ENCODE measurements at regions not wholly inside any gene's neighbourhood (a gene's known extent, or its start where the extent isn't known, plus 50 kb on each side); places are given as distances from the start of the nearest gene placed in this dataset.
"Not testable (repeated sequence)": the region's sequence is repeated elsewhere in the genome, so short reads cannot be mapped to it uniquely, and the experiment has no call there.

- H3K9me3 Mint-ChIP-seq: peaks cover 27% of the 10 kb centered on the region
- not testable (repeated sequence) for H3K4me1 Mint-ChIP-seq; H3K27ac ChIP-seq (ENCODE audit: low read depth, low read length); H3K4me3 ChIP-seq (ENCODE audit: low read length); H3K36me3 ChIP-seq (ENCODE audit: control insufficient read depth, insufficient read depth, low read length); H3K27me3 Mint-ChIP-seq (ENCODE audit: insufficient read depth); DNase-seq; H3K27ac Mint-ChIP-seq; H3K4me1 ChIP-seq (ENCODE audit: control insufficient read depth, insufficient read depth, low read length); H3K27me3 ChIP-seq (ENCODE audit: control insufficient read depth, insufficient read depth, low read length, poor library complexity, severe bottlenecking); H3K4me3 Mint-ChIP-seq; H3K9me3 ChIP-seq (ENCODE audit: control insufficient read depth, low read length); H3K9ac ChIP-seq (ENCODE audit: extremely low read depth, low read length, poor library complexity, severe bottlenecking); H3K36me3 Mint-ChIP-seq (ENCODE audit: low read depth)
- WGBS, 2 experiments (ENCODE audit: insufficient coverage in 1 of 2, insufficient read length in 1 of 2): 77 to 83% methylated on average over 8 to 11 of the region's 11 CpGs
Measured at GRCh38 chr3:144023543-144023942, 51.9 kb downstream of the DIPK2A start.

DNA sequence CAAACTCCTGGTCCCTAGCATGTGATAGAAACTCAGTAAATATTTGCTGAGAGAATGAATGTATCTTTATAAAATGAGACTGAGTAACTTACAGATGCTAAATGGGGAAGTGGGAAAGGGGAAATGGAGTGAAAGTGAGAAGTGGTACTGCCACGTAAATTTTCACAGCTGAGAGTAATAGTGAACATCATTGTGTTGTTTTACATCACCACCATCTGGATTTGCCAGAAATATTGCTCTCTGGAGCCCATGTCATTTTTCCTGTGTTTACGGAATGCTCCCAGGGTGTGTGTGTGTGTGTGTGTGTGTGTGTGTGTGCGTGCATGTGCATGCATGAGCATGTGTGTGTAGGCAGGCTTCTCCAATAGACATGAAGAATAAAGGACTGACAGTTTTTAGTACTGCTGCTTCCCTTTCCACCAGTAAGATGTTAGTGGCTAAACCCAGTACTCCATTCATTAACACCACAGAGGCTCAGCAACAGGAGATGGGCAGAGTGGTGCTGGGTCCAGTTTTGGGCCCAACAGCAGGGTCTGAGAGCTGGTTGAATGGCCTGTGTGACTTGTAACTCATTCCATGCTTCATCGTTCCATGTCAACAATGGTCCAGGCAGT, 57.3 kb downstream of the DIPK2A start:
- no peaks in the 10 kb centered on the region for H3K4me1 ChIP-seq (ENCODE audit: control insufficient read depth, insufficient read depth, low read length)
- H3K4me3 ChIP-seq (ENCODE audit: low read length): no peak overlapping the region
- no peak for DNase-seq
- no peak overlapping the region for H3K27ac ChIP-seq (ENCODE audit: low read depth, low read length)
- no peaks in the 10 kb centered on the region for H3K27me3 ChIP-seq (ENCODE audit: control insufficient read depth, insufficient read depth, low read length, poor library complexity, severe bottlenecking)
- TF ChIP-seq CTCF (conservative IDR thresholded peaks at IDR 0.05): no peak
- Mint-ChIP-seq H3K27ac (no peak overlapping the region), H3K4me1 (no peaks in the 10 kb centered on the region), H3K36me3 (ENCODE audit: low read depth) (peaks cover 6% of the 10 kb centered on the region), H3K27me3 (ENCODE audit: insufficient read depth) (no peaks in the 10 kb centered on the region), H3K4me3 (no peak overlapping the region), H3K9me3 (peaks cover 13% of the 10 kb centered on the region)
- WGBS, 2 experiments (ENCODE audit: insufficient coverage in 1 of 2, insufficient read length in 1 of 2): 75 to 94% methylated on average over 1 to 4 of the region's 4 CpGs
- H3K9me3 ChIP-seq (ENCODE audit: control insufficient read depth, low read length): no peaks in the 10 kb centered on the region
- no peak overlapping the region for H3K9ac ChIP-seq (ENCODE audit: extremely low read depth, low read length, poor library complexity, severe bottlenecking)
- H3K36me3 ChIP-seq (ENCODE audit: control insufficient read depth, insufficient read depth, low read length): no peaks in the 10 kb centered on the region

DNA sequence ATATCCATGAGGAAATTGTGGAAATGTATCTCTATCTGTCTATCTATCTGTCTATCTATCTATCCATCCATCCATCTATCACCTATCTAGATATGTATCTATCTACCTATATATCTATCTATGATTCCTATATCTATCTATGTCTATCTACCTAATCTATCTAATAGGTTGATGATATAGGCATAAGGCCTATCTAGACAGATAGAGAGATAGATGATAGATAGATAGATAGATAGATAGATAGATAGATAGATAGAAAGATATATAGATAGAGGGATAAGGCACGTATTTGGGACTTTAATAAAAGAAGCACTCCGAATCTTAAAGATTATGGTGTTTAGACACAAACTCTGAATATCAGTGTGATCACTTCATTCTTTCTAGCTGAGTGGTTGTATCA, 58.1 kb downstream of the DIPK2A start:
- no peak overlapping the region for H3K4me3 Mint-ChIP-seq
- H3K27me3 Mint-ChIP-seq (ENCODE audit: insufficient read depth): no peaks in the 10 kb centered on the region
- WGBS, 2 experiments (ENCODE audit: insufficient coverage in 1 of 2, insufficient read length in 1 of 2): 90 to 91% methylated on average over 2 of the region's 2 CpGs
- H3K27ac Mint-ChIP-seq: no peak overlapping the region
- Histone ChIP-seq H3K4me3 (ENCODE audit: low read length) (no peak overlapping the region), H3K9me3 (ENCODE audit: control insufficient read depth, low read length) (no peaks in the 10 kb centered on the region), H3K27me3 (ENCODE audit: control insufficient read depth, insufficient read depth, low read length, poor library complexity, severe bottlenecking) (no peaks in the 10 kb centered on the region), H3K4me1 (ENCODE audit: control insufficient read depth, insufficient read depth, low read length) (no peaks in the 10 kb centered on the region), H3K27ac (ENCODE audit: low read depth, low read length) (no peak overlapping the region), H3K36me3 (ENCODE audit: control insufficient read depth, insufficient read depth, low read length) (no peaks in the 10 kb centered on the region), H3K9ac (ENCODE audit: extremely low read depth, low read length, poor library complexity, severe bottlenecking) (no peak overlapping the region)
- peaks cover 5% of the 10 kb centered on the region for H3K9me3 Mint-ChIP-seq
- TF ChIP-seq CTCF (conservative IDR thresholded peaks at IDR 0.05): no peak
- no peaks in the 10 kb centered on the region for H3K36me3 Mint-ChIP-seq (ENCODE audit: low read depth)
- DNase-seq: no peak
- no peaks in the 10 kb centered on the region for H3K4me1 Mint-ChIP-seq

- H3K36me3 Mint-ChIP-seq (ENCODE audit: low read depth): no peaks in the 10 kb centered on the region
- Histone ChIP-seq H3K27me3 (ENCODE audit: control insufficient read depth, insufficient read depth, low read length, poor library complexity, severe bottlenecking) (no peaks in the 10 kb centered on the region), H3K4me1 (ENCODE audit: control insufficient read depth, insufficient read depth, low read length) (no peaks in the 10 kb centered on the region), H3K27ac (ENCODE audit: low read depth, low read length) (no peak overlapping the region), H3K4me3 (ENCODE audit: low read length) (no peak overlapping the region), H3K9me3 (ENCODE audit: control insufficient read depth, low read length) (no peaks in the 10 kb centered on the region), H3K36me3 (ENCODE audit: control insufficient read depth, insufficient read depth, low read length) (no peaks in the 10 kb centered on the region), H3K9ac (ENCODE audit: extremely low read depth, low read length, poor library complexity, severe bottlenecking) (no peak overlapping the region)
- no peaks in the 10 kb centered on the region for H3K27me3 Mint-ChIP-seq (ENCODE audit: insufficient read depth)
- no peaks in the 10 kb centered on the region for H3K4me1 Mint-ChIP-seq
- whole genome bisulfite sequencing, 2 experiments (ENCODE audit: insufficient coverage in 1 of 2, insufficient read length in 1 of 2): 90 to 97% methylated on average over 4 to 5 of the region's 5 CpGs
- DNase-seq: no peak
- no peak for TF ChIP-seq CTCF (conservative IDR thresholded peaks at IDR 0.05)
- no peak overlapping the region for H3K27ac Mint-ChIP-seq
- H3K4me3 Mint-ChIP-seq: no peak overlapping the region
- H3K9me3 Mint-ChIP-seq: no peaks in the 10 kb centered on the region
Measured at GRCh38 chr3:144031938-144032337, 60.3 kb downstream of the DIPK2A start.
